IMR-90 (cell line): ENCODE measurements at regions not wholly inside any gene's neighbourhood (a gene's known extent, or its start where the extent isn't known, plus 50 kb on each side); places are given as distances from the start of the nearest gene placed in this dataset.

ENCODE experiments used
- ATAC-seq: fragments of 200-7000 bp; cut with Tn5 transposase; 2 replicates; pipeline ENCODE4 v1.9.1; 2020; ENCODE audit warnings: low read depth, mild to moderate bottlenecking, moderate library complexity
- BruUV-seq: library from RNA; stranded (reverse); fragments of 400-500 nt; replicated peaks from 2 replicates; lab custom pipeline; 2021; lab: Mats Ljungman, UMichigan
- CTCF ChIA-PET: fragments of 300-600 bp; formaldehyde crosslinking; extraction: SDS; loops from one replicate; lab custom pipeline; 2021; ENCODE audit warnings: antibody characterized with exemption; lab: Yijun Ruan, JAX
- POLR2A ChIA-PET: fragments of 300-600 bp; sonication (Branson Sonifier 250); formaldehyde crosslinking; loops from one replicate; lab custom pipeline; 2022; ENCODE audit warnings: antibody characterized with exemption; ENCODE audit not compliant: unreplicated experiment; lab: Charles Lee
- DNase-seq: peaks from one replicate; pipeline ENCODE4 v3.0.0; 2013
- H2AFZ ChIP-seq: replicated peaks from 2 replicates; pipeline ENCODE3; 2013; ENCODE audit warnings: low read length, mild to moderate bottlenecking; ENCODE audit not compliant: poor library complexity
- H2AK5ac ChIP-seq: 2 replicates; pipeline ENCODE4 v1.6.1; 2013; ENCODE audit warnings: low read depth, low read length, inconsistent platforms
- H2AK9ac ChIP-seq: replicated peaks from 2 replicates; pipeline ENCODE3; 2013; ENCODE audit warnings: mild to moderate bottlenecking, low read depth, low read length, moderate library complexity; ENCODE audit not compliant: poor library complexity
- H2BK120ac ChIP-seq: 2 replicates; pipeline ENCODE4 v1.6.1; 2013; ENCODE audit warnings: low read depth, low read length, inconsistent platforms
- H2BK15ac ChIP-seq: 3 replicates; pipeline ENCODE4 v1.6.1; 2013; ENCODE audit warnings: low read depth, low read length, inconsistent platforms
- H2BK20ac ChIP-seq: 2 replicates; pipeline ENCODE4 v1.6.1; 2013; ENCODE audit warnings: low read depth, mild to moderate bottlenecking, inconsistent platforms, low read length, moderate library complexity
- H2BK5ac ChIP-seq: 2 replicates; pipeline ENCODE4 v1.6.1; 2013; ENCODE audit warnings: mild to moderate bottlenecking, low read depth, low read length, inconsistent platforms; ENCODE audit not compliant: poor library complexity, severe bottlenecking
- H3K14ac ChIP-seq: replicated peaks from 2 replicates; pipeline ENCODE4 v1.6.1; 2013; ENCODE audit warnings: low read depth, low read length, inconsistent platforms
- H3K18ac ChIP-seq: 2 replicates; pipeline ENCODE4 v1.6.1; 2013; ENCODE audit warnings: low read depth, low read length, control low read depth
- H3K23ac ChIP-seq: 2 replicates; pipeline ENCODE4 v1.6.1; 2013; ENCODE audit warnings: low read depth, low read length, inconsistent platforms
- H3K27ac ChIP-seq: 2 replicates; pipeline ENCODE4 v1.5.1; 2013; ENCODE audit warnings: mild to moderate bottlenecking, control low read depth, low read length; ENCODE audit not compliant: insufficient read depth
- H3K27me3 ChIP-seq: 2 replicates; pipeline ENCODE4 v1.6.1; 2013; ENCODE audit warnings: low read length; ENCODE audit not compliant: control insufficient read depth, insufficient read depth
- H3K36me3 ChIP-seq: 2 replicates; pipeline ENCODE4 v1.6.1; 2013; ENCODE audit warnings: low read length, mixed read lengths; ENCODE audit not compliant: control insufficient read depth, insufficient read depth
- H3K4ac ChIP-seq: 2 replicates; pipeline ENCODE4 v1.6.1; 2013; ENCODE audit warnings: low read depth, low read length, inconsistent platforms
- H3K4me1 ChIP-seq: 2 replicates; pipeline ENCODE4 v1.6.1; 2013; ENCODE audit warnings: low read length, mixed read lengths; ENCODE audit not compliant: control insufficient read depth, insufficient read depth
- H3K4me2 ChIP-seq: 2 replicates; pipeline ENCODE4 v1.6.1; 2013; ENCODE audit warnings: low read depth, mild to moderate bottlenecking, control low read depth, low read length, moderate library complexity
- H3K4me3 ChIP-seq: 2 replicates; pipeline ENCODE4 v1.5.1; 2013; ENCODE audit warnings: low read depth, mild to moderate bottlenecking, control low read depth, low read length, moderate library complexity; ENCODE audit not compliant: insufficient read depth
- H3K56ac ChIP-seq: 2 replicates; pipeline ENCODE4 v1.6.1; 2013; ENCODE audit warnings: low read length, inconsistent platforms; ENCODE audit not compliant: insufficient read depth; ENCODE audit errors: extremely low read depth
- H3K79me1 ChIP-seq, 2 experiments: 2 replicates each; pipeline ENCODE4 v1.6.1; 2013; ENCODE audit warnings: low read length in 2 of 2, inconsistent platforms in 1 of 2, low read depth in 1 of 2
- H3K9ac ChIP-seq: 2 replicates; pipeline ENCODE4 v1.6.1; 2013; ENCODE audit warnings: low read depth, low read length, control low read depth
- H3K9me1 ChIP-seq: 2 replicates; pipeline ENCODE4 v1.6.1; 2013; ENCODE audit warnings: low read length, inconsistent platforms; ENCODE audit not compliant: insufficient read depth
- H3K9me3 ChIP-seq: 2 replicates; pipeline ENCODE4 v1.6.1; 2013; ENCODE audit warnings: low read length; ENCODE audit not compliant: control insufficient read depth, insufficient read depth
- H4K20me1 ChIP-seq: 2 replicates; pipeline ENCODE4 v1.6.1; 2013; ENCODE audit warnings: low read length, inconsistent platforms; ENCODE audit not compliant: insufficient read depth
- H4K5ac ChIP-seq: 2 replicates; pipeline ENCODE4 v1.6.1; 2013; ENCODE audit warnings: mild to moderate bottlenecking, low read depth, low read length, control low read depth
- H4K8ac ChIP-seq, 2 experiments: 2 replicates each; pipeline ENCODE4 v1.6.1; 2013; ENCODE audit warnings: low read depth in 2 of 2, low read length in 2 of 2, control low read depth in 1 of 2, inconsistent platforms in 1 of 2
- H4K91ac ChIP-seq: 2 replicates; pipeline ENCODE4 v1.6.1; 2013; ENCODE audit warnings: low read depth, low read length, inconsistent platforms; ENCODE audit not compliant: insufficient read depth
- BHLHE40 ChIP-seq: fragments of 150-350 bp; IDR thresholded peaks from 2 replicates; pipeline ENCODE4 v1.6.1; 2016; ENCODE audit warnings: mild to moderate bottlenecking, low read depth, low read length
- CEBPB ChIP-seq: IDR thresholded peaks from 2 replicates; pipeline ENCODE4 v1.6.1; 2012; ENCODE audit warnings: low read depth, low read length, improper control_type of control experiment
- CHD1 ChIP-seq: IDR thresholded peaks from 2 replicates; pipeline ENCODE4 v1.6.1; 2012; ENCODE audit warnings: low read depth, low read length, improper control_type of control experiment
- ELK1 ChIP-seq: fragments of 150-350 bp; IDR thresholded peaks from 2 replicates; pipeline ENCODE4 v1.6.1; 2016; ENCODE audit warnings: low read depth, mild to moderate bottlenecking, low read length, moderate library complexity, borderline replicate concordance
- FOS ChIP-seq: fragments of 150-350 bp; IDR thresholded peaks from 2 replicates; pipeline ENCODE4 v1.6.1; 2016; ENCODE audit warnings: low read depth, low read length
- MAFK ChIP-seq: IDR thresholded peaks from 2 replicates; pipeline ENCODE4 v1.6.1; 2012; ENCODE audit warnings: low read depth, low read length, improper control_type of control experiment
- MXI1 ChIP-seq: IDR thresholded peaks from 2 replicates; pipeline ENCODE4 v1.6.1; 2012; ENCODE audit warnings: low read depth, mild to moderate bottlenecking, low read length, moderate library complexity, borderline replicate concordance
- NFE2L2 ChIP-seq: fragments of 150-350 bp; IDR thresholded peaks from 2 replicates; pipeline ENCODE4 v1.6.1; 2016; ENCODE audit warnings: low read depth, mild to moderate bottlenecking, low read length
- POLR2A ChIP-seq: IDR thresholded peaks from 2 replicates; pipeline ENCODE4 v1.6.1; 2012; ENCODE audit warnings: mild to moderate bottlenecking, low read depth, low read length
- RAD21 ChIP-seq: IDR thresholded peaks from 2 replicates; pipeline ENCODE4 v1.6.1; 2012; ENCODE audit warnings: low read length, improper control_type of control experiment
- RCOR1 ChIP-seq: IDR thresholded peaks from 2 replicates; pipeline ENCODE4 v1.6.1; 2012; ENCODE audit warnings: mild to moderate bottlenecking, low read length, improper control_type of control experiment; ENCODE audit not compliant: insufficient replicate concordance
- RFX5 ChIP-seq: IDR thresholded peaks from 2 replicates; pipeline ENCODE4 v1.8.0; 2012; ENCODE audit warnings: low read depth, mild to moderate bottlenecking, low read length, moderate library complexity
- SMC3 ChIP-seq: fragments of 150-350 bp; IDR thresholded peaks from 2 replicates; pipeline ENCODE4 v1.6.1; 2016; ENCODE audit warnings: low read depth, mild to moderate bottlenecking, antibody characterized with exemption, low read length, moderate library complexity
- WGBS, 2 experiments: methylation state at CpG; one replicate each; pipeline versions ENCODE4 v1.1.5 to v1.1.7; 2013; ENCODE audit warnings: missing lambda C conversion rate in 2 of 2; ENCODE audit not compliant: insufficient read length in 1 of 2; ENCODE audit errors: extremely low coverage in 2 of 2; 5-methylcytosine and 5-hydroxymethylcytosine counted together
- dilution Hi-C: fragments of 300-500 bp; cut with HindIII; formaldehyde crosslinking; loops from one replicate; pipeline ENCODE4 v1.14.3; 2018; ENCODE audit warnings: low sequenced_read_pairs; ENCODE audit not compliant: unreplicated experiment
- in situ Hi-C: fragments of 300-500 bp; cut with MboI; formaldehyde crosslinking; loops from 3 replicates; pipeline ENCODE4 v1.14.3; 2019; ENCODE audit warnings: low sequenced_read_pairs, inconsistent platforms, mixed read lengths
- intact Hi-C: fragments of 100-400 bp; cut with micrococcal nuclease; formaldehyde crosslinking; loops from 2 replicates; pipeline ENCODE4 v1.10.0; 2022
- TF ChIP-seq, protein P1 (sequence below): fragments of 150-350 bp; IDR thresholded peaks from 2 replicates; pipeline ENCODE4 v1.6.1; 2017; ENCODE audit warnings: mild to moderate bottlenecking, antibody characterized with exemption, low read length, low read depth

- Histone ChIP-seq H2AK5ac (no peak overlapping the region), H3K79me1 (no peaks in the 10 kb centered on the region), H3K4me2 (no peak overlapping the region), H3K4me1 (no peaks in the 10 kb centered on the region), H4K8ac (no peak overlapping the region), H3K36me3 (no peaks in the 10 kb centered on the region), H3K27me3 (no peaks in the 10 kb centered on the region), H3K9me3 (peaks cover 11% of the 10 kb centered on the region; the same call in 1 of the 2 replicates), H3K4ac (no peak overlapping the region), H3K18ac (no peak overlapping the region), H3K4me3 (no peak overlapping the region), H4K5ac (no peak overlapping the region), H2BK5ac (no peak overlapping the region), H3K27ac (no peak overlapping the region), H2BK15ac (no peak overlapping the region), H2AFZ (no peak overlapping the region), H2BK120ac (no peak overlapping the region), H3K23ac (no peak overlapping the region), H3K56ac (no peak overlapping the region), H4K91ac (no peak overlapping the region), H3K9me1 (no peaks in the 10 kb centered on the region), H3K9ac (no peak overlapping the region), H2BK20ac (no peak overlapping the region), H3K14ac (no peak overlapping the region), H4K20me1 (no peaks in the 10 kb centered on the region), H2AK9ac (no peak overlapping the region)
- BruUV-seq, result no TSS peak
- TF ChIP-seq RAD21 (no peak), NFE2L2 (no peak), MXI1 (no peak), MAFK (no peak), CEBPB (no peak), CHD1 (no peak), RFX5 (no peak), FOS (no peak), RCOR1 (no peak), BHLHE40 (no peak), SMC3 (no peak), POLR2A (no peak), ELK1 (no peak)
- TF ChIP-seq, protein P1, sequence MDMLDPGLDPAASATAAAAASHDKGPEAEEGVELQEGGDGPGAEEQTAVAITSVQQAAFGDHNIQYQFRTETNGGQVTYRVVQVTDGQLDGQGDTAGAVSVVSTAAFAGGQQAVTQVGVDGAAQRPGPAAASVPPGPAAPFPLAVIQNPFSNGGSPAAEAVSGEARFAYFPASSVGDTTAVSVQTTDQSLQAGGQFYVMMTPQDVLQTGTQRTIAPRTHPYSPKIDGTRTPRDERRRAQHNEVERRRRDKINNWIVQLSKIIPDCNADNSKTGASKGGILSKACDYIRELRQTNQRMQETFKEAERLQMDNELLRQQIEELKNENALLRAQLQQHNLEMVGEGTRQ, result no peak
- in situ Hi-C loops (no loop called here), dilution Hi-C loops (no loop called here), intact Hi-C loops (no loop called here)
- DNase-seq, result no peak
- POLR2A ChIA-PET, result no interaction called here
- CTCF ChIA-PET, result no interaction called here
- ATAC-seq, result no peak
- no CpG with 5 or more reads among the region's 2 CpGs for WGBS, 2 experiments
Observed at GRCh38 chr3:82448320-82448719, 686.9 kb upstream of the GBE1 start.
